Activated CD8-positive, alpha-beta T cell treated with anti-CD3 and anti-CD28 coated beads for 36 hours (primary cell): ENCODE measurements at regions not wholly inside any gene's neighbourhood (a gene's known extent, or its start where the extent isn't known, plus 50 kb on each side); places are given as distances from the start of the nearest gene placed in this dataset.

ENCODE experiments used
- ATAC-seq: fragments of 200-7000 bp; cut with Tn5 transposase; one replicate; pipeline ENCODE4 v1.10.0; 2021; ENCODE audit warnings: mild to moderate bottlenecking, moderate library complexity
- CTCF ChIA-PET: fragments of 350-600 bp; sonication (Branson Sonifier 250); formaldehyde crosslinking; loops from one replicate; lab custom pipeline; 2021; ENCODE audit warnings: antibody characterized with exemption; lab: Charles Lee
- POLR2A ChIA-PET: fragments of 350-600 bp; sonication (Branson Sonifier 250); formaldehyde crosslinking; loops from one replicate; lab custom pipeline; 2021; ENCODE audit warnings: antibody characterized with exemption; lab: Charles Lee
- DNase-seq: peaks from one replicate; pipeline ENCODE4 v3.0.0-alpha.2; 2020
- H3K27ac Mint-ChIP-seq: one replicate; pipeline ENCODE4 v1.8.0; 2021; ENCODE audit warnings: mild to moderate bottlenecking, mixed read lengths
- H3K27me3 Mint-ChIP-seq: one replicate; pipeline ENCODE4 v1.8.0; 2021; ENCODE audit warnings: mixed read lengths
- H3K36me3 Mint-ChIP-seq: one replicate; pipeline ENCODE4 v1.8.0; 2021; ENCODE audit warnings: low read depth, mixed read lengths
- H3K4me1 Mint-ChIP-seq: one replicate; pipeline ENCODE4 v1.8.0; 2021; ENCODE audit warnings: low read depth, mixed read lengths
- H3K4me3 Mint-ChIP-seq: one replicate; pipeline ENCODE4 v1.8.0; 2021; ENCODE audit warnings: mild to moderate bottlenecking, moderate library complexity, mixed read lengths
- H3K9me3 Mint-ChIP-seq: one replicate; pipeline ENCODE4 v1.8.0; 2021; ENCODE audit warnings: mixed read lengths
- CTCF ChIP-seq: fragments of 200-600 bp; IDR thresholded peaks from one replicate; pipeline ENCODE4 v1.8.0; 2022; ENCODE audit warnings: antibody characterized with exemption, mild to moderate bottlenecking
- intact Hi-C: fragments of 100-400 bp; cut with micrococcal nuclease; formaldehyde crosslinking; loops from one replicate; pipeline ENCODE4 v1.10.0; 2022

GRCh38 chr4:111847296-111848008 lies 297.8 kb upstream of the FAM241A start:
- no peak for TF ChIP-seq CTCF
- DNase-seq (no peak), ATAC-seq (no peak)
- ChIA-PET POLR2A (no interaction called here), CTCF (no interaction called here)
- H3K4me1 Mint-ChIP-seq: no peaks in the 10 kb centered on the region
- H3K9me3 Mint-ChIP-seq: peaks cover 2% of the 10 kb centered on the region
- no peak overlapping the region for H3K27ac Mint-ChIP-seq
- H3K4me3 Mint-ChIP-seq: no peak overlapping the region
- H3K36me3 Mint-ChIP-seq: no peaks in the 10 kb centered on the region
- no peaks in the 10 kb centered on the region for H3K27me3 Mint-ChIP-seq
- intact Hi-C loops: no loop called here

GRCh38 chr4:111849746-111850284 lies 295.4 kb upstream of the FAM241A start:
- peaks cover 2% of the 10 kb centered on the region for H3K9me3 Mint-ChIP-seq
- H3K4me3 Mint-ChIP-seq: no peak overlapping the region
- H3K4me1 Mint-ChIP-seq: no peaks in the 10 kb centered on the region
- no peak overlapping the region for H3K27ac Mint-ChIP-seq
- no peaks in the 10 kb centered on the region for H3K27me3 Mint-ChIP-seq
- no peak for DNase-seq
- ChIA-PET CTCF (no interaction called here), POLR2A (no interaction called here)
- intact Hi-C loops: loop anchor here (10.0 kb wide), 1 partner anchor 205 kb away; no protein-coding TSS in a partner anchor
- no peaks in the 10 kb centered on the region for H3K36me3 Mint-ChIP-seq
- no peak for TF ChIP-seq CTCF
- no peak for ATAC-seq

GRCh38 chr4:111854494-111855087 lies 290.7 kb upstream of the FAM241A start:
- DNase-seq: peak; percentile 24
- H3K27me3 Mint-ChIP-seq: no peaks in the 10 kb centered on the region

GRCh38 chr4:111855308-111855707 lies 289.9 kb upstream of the FAM241A start:
- POLR2A ChIA-PET: no interaction called here
- H3K4me3 Mint-ChIP-seq: no peak overlapping the region
- no peak for TF ChIP-seq CTCF
- H3K4me1 Mint-ChIP-seq: no peaks in the 10 kb centered on the region
- intact Hi-C loops: loop anchor here (10.0 kb wide), 1 partner anchor 211 kb away; no protein-coding TSS in a partner anchor
- DNase-seq (no peak), ATAC-seq (no peak)
- H3K36me3 Mint-ChIP-seq: no peaks in the 10 kb centered on the region
- CTCF ChIA-PET: interaction anchor here (1.3 to 1.5 kb wide), 4 partner anchors 9 to 214 kb away, joined by 4 to 5 read pairs (median 4); no protein-coding TSS in a partner anchor
- H3K27me3 Mint-ChIP-seq: no peaks in the 10 kb centered on the region
- no peaks in the 10 kb centered on the region for H3K9me3 Mint-ChIP-seq
- no peak overlapping the region for H3K27ac Mint-ChIP-seq

More at GRCh38 chr4:111854494-111855087, 290.7 kb upstream of the FAM241A start:
- ChIA-PET POLR2A (no interaction called here), CTCF (interaction anchor here (0.9 to 1.5 kb wide), 5 partner anchors 9 to 213 kb away, joined by 3 to 5 read pairs (median 4); no protein-coding TSS in a partner anchor)
- peak; percentile 48 for TF ChIP-seq CTCF
- Mint-ChIP-seq H3K36me3 (no peaks in the 10 kb centered on the region), H3K27ac (no peak overlapping the region), H3K4me1 (no peaks in the 10 kb centered on the region), H3K9me3 (no peaks in the 10 kb centered on the region), H3K4me3 (no peak overlapping the region)
- intact Hi-C loops: loop anchor here (10.0 kb wide), 1 partner anchor 210 kb away; no protein-coding TSS in a partner anchor
- ATAC-seq: no peak

- Mint-ChIP-seq H3K27ac (no peak overlapping the region), H3K9me3 (peaks cover 2% of the 10 kb centered on the region), H3K27me3 (no peaks in the 10 kb centered on the region), H3K36me3 (no peaks in the 10 kb centered on the region), H3K4me1 (no peaks in the 10 kb centered on the region), H3K4me3 (no peak overlapping the region)
- ATAC-seq: no peak
- intact Hi-C loops: no loop called here
- ChIA-PET CTCF (no interaction called here), POLR2A (no interaction called here)
- no peak for TF ChIP-seq CTCF
- no peak for DNase-seq
Measured at GRCh38 chr4:111864066-111864465, 281.2 kb upstream of the FAM241A start.
